Neural progenitor cell (in vitro differentiated cells): ENCODE measurements at regions not wholly inside any gene's neighbourhood (a gene's known extent, or its start where the extent isn't known, plus 50 kb on each side); places are given as distances from the start of the nearest gene placed in this dataset.

Experiments used
- DNase-seq: peaks from one replicate; pipeline ENCODE4 v3.0.0-alpha.2; 2016; ENCODE audit warnings: low spot score
- H2AFZ ChIP-seq: fragments of 200-600 bp; sonication (generic); replicated peaks from 2 replicates; pipeline ENCODE4 v1.6.1; 2016; ENCODE audit warnings: antibody characterized with exemption
- H3F3A ChIP-seq: fragments of 200-600 bp; sonication (generic); 2 replicates; pipeline ENCODE4 v1.6.1; 2016; ENCODE audit warnings: antibody characterized with exemption, low read depth
- H3K27ac ChIP-seq: fragments of 200-600 bp; sonication (generic); 2 replicates; pipeline ENCODE4 v1.5.1; 2016; ENCODE audit warnings: mild to moderate bottlenecking
- H3K27me3 ChIP-seq: fragments of 200-600 bp; sonication (generic); 2 replicates; pipeline ENCODE4 v1.6.1; 2016; ENCODE audit warnings: mild to moderate bottlenecking, moderate library complexity
- H3K36me3 ChIP-seq: fragments of 200-600 bp; sonication (generic); 2 replicates; pipeline ENCODE4 v1.5.1; 2016
- H3K4me1 ChIP-seq: fragments of 200-600 bp; sonication (generic); 2 replicates; pipeline ENCODE4 v1.6.1; 2016; ENCODE audit warnings: mixed run types
- H3K4me2 ChIP-seq: fragments of 200-600 bp; sonication (generic); 2 replicates; pipeline ENCODE4 v1.6.1; 2016
- H3K4me3 ChIP-seq: fragments of 200-600 bp; sonication (generic); 2 replicates; pipeline ENCODE4 v1.5.1; 2016
- H3K79me2 ChIP-seq: fragments of 200-600 bp; sonication (generic); 2 replicates; pipeline ENCODE4 v1.6.1; 2016; ENCODE audit warnings: low read depth
- H3K9ac ChIP-seq: fragments of 200-600 bp; sonication (generic); 2 replicates; pipeline ENCODE4 v1.6.1; 2016
- H3K9me3 ChIP-seq: fragments of 200-600 bp; sonication (generic); 2 replicates; pipeline ENCODE4 v1.5.1; 2016; ENCODE audit warnings: low read depth
- H4K20me1 ChIP-seq: fragments of 200-600 bp; sonication (generic); 2 replicates; pipeline ENCODE4 v1.6.1; 2016; ENCODE audit warnings: low read depth
- H3K27ac Mint-ChIP-seq: 3 replicates; pipeline ENCODE4 v1.8.0; 2021; ENCODE audit warnings: mixed read lengths
- H3K27me3 Mint-ChIP-seq: 2 replicates; pipeline ENCODE4 v1.8.0; 2022; ENCODE audit warnings: low read depth, mild to moderate bottlenecking, inconsistent platforms, moderate library complexity, mixed read lengths; ENCODE audit not compliant: insufficient read depth
- H3K36me3 Mint-ChIP-seq: 3 replicates; pipeline ENCODE4 v1.8.0; 2021; ENCODE audit warnings: mixed read lengths
- H3K4me1 Mint-ChIP-seq: 3 replicates; pipeline ENCODE4 v1.8.0; 2021; ENCODE audit warnings: mixed read lengths
- H3K4me3 Mint-ChIP-seq: 3 replicates; pipeline ENCODE4 v1.8.0; 2021; ENCODE audit warnings: mild to moderate bottlenecking, moderate library complexity, mixed read lengths
- H3K9me3 Mint-ChIP-seq: 3 replicates; pipeline ENCODE4 v1.8.0; 2020; ENCODE audit warnings: mixed read lengths
- EZH2 ChIP-seq: fragments of 200-600 bp; sonication (generic); IDR thresholded peaks from 2 replicates; pipeline ENCODE4 v1.6.1; 2017; ENCODE audit warnings: antibody characterized with exemption, mild to moderate bottlenecking, moderate library complexity
- EZH2phosphoT487 ChIP-seq: fragments of 200-600 bp; sonication (generic); IDR thresholded peaks from 2 replicates; pipeline ENCODE4 v1.6.1; 2017; ENCODE audit warnings: antibody characterized with exemption
- TF ChIP-seq, protein P1 (sequence below): fragments of 200-600 bp; sonication (generic); IDR thresholded peaks from 2 replicates; pipeline ENCODE4 v1.5.1; 2017; ENCODE audit warnings: antibody characterized with exemption, mild to moderate bottlenecking

GRCh38 chr13:92974905-92975429 lies 251.6 kb upstream of the GPC6 start:
- Histone ChIP-seq H3F3A (no peaks in the 10 kb centered on the region), H3K9ac (no peak overlapping the region), H3K36me3 (no peaks in the 10 kb centered on the region), H3K4me2 (no peak overlapping the region), H3K27me3 (no peaks in the 10 kb centered on the region), H4K20me1 (no peaks in the 10 kb centered on the region), H3K4me3 (no peak overlapping the region), H3K4me1 (no peaks in the 10 kb centered on the region), H3K9me3 (no peaks in the 10 kb centered on the region), H3K27ac (no peak overlapping the region), H3K79me2 (no peaks in the 10 kb centered on the region), H2AFZ (no peak overlapping the region)
- Mint-ChIP-seq H3K27me3 (no peaks in the 10 kb centered on the region), H3K27ac (no peak overlapping the region), H3K4me3 (no peak overlapping the region), H3K36me3 (no peaks in the 10 kb centered on the region), H3K9me3 (no peaks in the 10 kb centered on the region), H3K4me1 (peaks cover 7% of the 10 kb centered on the region)
- TF ChIP-seq EZH2phosphoT487 (no peak), EZH2 (no peak)
- TF ChIP-seq, protein P1, sequence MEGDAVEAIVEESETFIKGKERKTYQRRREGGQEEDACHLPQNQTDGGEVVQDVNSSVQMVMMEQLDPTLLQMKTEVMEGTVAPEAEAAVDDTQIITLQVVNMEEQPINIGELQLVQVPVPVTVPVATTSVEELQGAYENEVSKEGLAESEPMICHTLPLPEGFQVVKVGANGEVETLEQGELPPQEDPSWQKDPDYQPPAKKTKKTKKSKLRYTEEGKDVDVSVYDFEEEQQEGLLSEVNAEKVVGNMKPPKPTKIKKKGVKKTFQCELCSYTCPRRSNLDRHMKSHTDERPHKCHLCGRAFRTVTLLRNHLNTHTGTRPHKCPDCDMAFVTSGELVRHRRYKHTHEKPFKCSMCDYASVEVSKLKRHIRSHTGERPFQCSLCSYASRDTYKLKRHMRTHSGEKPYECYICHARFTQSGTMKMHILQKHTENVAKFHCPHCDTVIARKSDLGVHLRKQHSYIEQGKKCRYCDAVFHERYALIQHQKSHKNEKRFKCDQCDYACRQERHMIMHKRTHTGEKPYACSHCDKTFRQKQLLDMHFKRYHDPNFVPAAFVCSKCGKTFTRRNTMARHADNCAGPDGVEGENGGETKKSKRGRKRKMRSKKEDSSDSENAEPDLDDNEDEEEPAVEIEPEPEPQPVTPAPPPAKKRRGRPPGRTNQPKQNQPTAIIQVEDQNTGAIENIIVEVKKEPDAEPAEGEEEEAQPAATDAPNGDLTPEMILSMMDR = no peak
- no peak for DNase-seq

DNA sequence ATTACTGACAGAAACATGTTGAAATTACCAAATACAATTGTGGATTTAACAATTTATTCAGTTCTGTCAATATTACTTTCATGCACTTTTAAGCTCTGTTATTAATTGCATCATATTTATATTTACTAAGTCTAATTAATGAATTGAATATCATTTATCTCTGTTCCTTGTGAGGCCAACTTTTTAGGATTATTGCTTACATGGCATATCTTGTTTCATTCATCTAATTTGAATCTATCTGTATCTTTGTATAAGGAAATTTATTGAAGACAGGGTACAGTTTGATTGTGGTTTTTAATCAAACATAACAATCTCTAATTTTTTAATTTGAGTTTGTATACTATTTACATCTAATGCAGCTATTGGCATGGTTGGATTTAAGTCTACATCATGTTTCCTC lies 249.9 kb upstream of the GPC6 start:
- H3K9ac ChIP-seq = no peak overlapping the region

GRCh38 chr13:92984151-92984550 lies 242.5 kb upstream of the GPC6 start:
- no peaks in the 10 kb centered on the region for H4K20me1 ChIP-seq
- no peak overlapping the region for H2AFZ ChIP-seq
- no peaks in the 10 kb centered on the region for H3F3A ChIP-seq
- H3K4me1 ChIP-seq = no peaks in the 10 kb centered on the region
- no peak overlapping the region for H3K4me3 ChIP-seq
- H3K4me1 Mint-ChIP-seq = no peaks in the 10 kb centered on the region
- no peak overlapping the region for H3K4me3 Mint-ChIP-seq
- H3K36me3 Mint-ChIP-seq = no peaks in the 10 kb centered on the region
- H3K4me2 ChIP-seq = no peak overlapping the region
- H3K27me3 Mint-ChIP-seq = no peaks in the 10 kb centered on the region
- DNase-seq = no peak
- TF ChIP-seq EZH2phosphoT487 (no peak), EZH2 (no peak)
- TF ChIP-seq, protein P1 = no peak
- H3K36me3 ChIP-seq = no peaks in the 10 kb centered on the region
- no peak overlapping the region for H3K27ac ChIP-seq
- no peaks in the 10 kb centered on the region for H3K9me3 Mint-ChIP-seq
- H3K27ac Mint-ChIP-seq = no peak overlapping the region
- no peaks in the 10 kb centered on the region for H3K27me3 ChIP-seq
- H3K9me3 ChIP-seq = no peaks in the 10 kb centered on the region
- no peak overlapping the region for H3K9ac ChIP-seq
- no peaks in the 10 kb centered on the region for H3K79me2 ChIP-seq

More for the DNA sequence above, 249.9 kb upstream of the GPC6 start:
- no peaks in the 10 kb centered on the region for H3K9me3 Mint-ChIP-seq
- no peaks in the 10 kb centered on the region for H3K4me1 Mint-ChIP-seq
- DNase-seq = no peak
- H3K27ac ChIP-seq = no peak overlapping the region
- H3K27ac Mint-ChIP-seq = no peak overlapping the region
- H3K36me3 ChIP-seq = no peaks in the 10 kb centered on the region
- no peaks in the 10 kb centered on the region for H4K20me1 ChIP-seq
- TF ChIP-seq, protein P1 = no peak
- no peak for TF ChIP-seq EZH2phosphoT487
- TF ChIP-seq EZH2 = no peak
- H3K4me1 ChIP-seq = no peaks in the 10 kb centered on the region
- H2AFZ ChIP-seq = no peak overlapping the region
- H3K4me3 Mint-ChIP-seq = no peak overlapping the region
- no peaks in the 10 kb centered on the region for H3K36me3 Mint-ChIP-seq
- H3K27me3 ChIP-seq = no peaks in the 10 kb centered on the region
- no peaks in the 10 kb centered on the region for H3K27me3 Mint-ChIP-seq
- no peaks in the 10 kb centered on the region for H3F3A ChIP-seq
- H3K4me3 ChIP-seq = no peak overlapping the region
- no peaks in the 10 kb centered on the region for H3K79me2 ChIP-seq
- H3K4me2 ChIP-seq = no peak overlapping the region
- H3K9me3 ChIP-seq = no peaks in the 10 kb centered on the region
